GM12892 (cell line): ENCODE measurements at regions not wholly inside any gene's neighbourhood (a gene's known extent, or its start where the extent isn't known, plus 50 kb on each side); places are given as distances from the start of the nearest gene placed in this dataset.
"Not testable (repeated sequence)": the region's sequence is repeated elsewhere in the genome, so short reads cannot be mapped to it uniquely, and the experiment has no call there.

Source experiments
- DNase-seq: peaks from one replicate; pipeline ENCODE4 v3.0.0; 2011; ENCODE audit not compliant: insufficient read length
- FAIRE-seq: peaks from 2 replicates; lab custom pipeline; 2011; peaks lifted over from hg19 to GRCh38; lab: Jason Lieb, UNC
- POLR2A ChIP-seq: IDR thresholded peaks from 2 replicates; pipeline ENCODE4 v1.6.1; 2011; ENCODE audit warnings: low read depth, low read length, control low read depth
- POLR2AphosphoS5 ChIP-seq: IDR thresholded peaks from 2 replicates; pipeline ENCODE4 v1.6.1; 2011; ENCODE audit warnings: low read depth, low read length, control low read depth
- TAF1 ChIP-seq: IDR thresholded peaks from 2 replicates; pipeline ENCODE4 v1.6.1; 2011; ENCODE audit warnings: low read depth, mild to moderate bottlenecking, control low read depth, low read length, borderline replicate concordance

DNA sequence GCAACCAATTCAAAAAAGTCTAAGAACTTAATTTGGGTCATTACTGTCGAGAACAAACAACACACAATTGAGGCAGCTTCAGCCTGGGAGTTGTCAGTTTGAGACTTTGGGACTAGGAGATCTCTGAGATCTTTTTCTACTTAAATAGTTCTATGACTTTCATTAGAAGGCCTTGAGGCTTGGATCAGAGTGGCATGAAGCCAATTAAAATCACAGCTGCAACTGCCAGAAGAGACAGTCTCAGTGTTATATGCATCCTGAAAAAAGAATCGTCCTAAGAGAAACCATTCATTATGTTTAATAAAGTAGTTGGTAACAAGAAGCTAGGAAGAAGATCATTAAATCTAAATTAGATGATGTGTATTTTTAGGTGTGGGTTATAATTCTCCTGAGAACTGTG is 170.8 kb upstream of the RASSF8 start:
- no peak for FAIRE-seq

DNA sequence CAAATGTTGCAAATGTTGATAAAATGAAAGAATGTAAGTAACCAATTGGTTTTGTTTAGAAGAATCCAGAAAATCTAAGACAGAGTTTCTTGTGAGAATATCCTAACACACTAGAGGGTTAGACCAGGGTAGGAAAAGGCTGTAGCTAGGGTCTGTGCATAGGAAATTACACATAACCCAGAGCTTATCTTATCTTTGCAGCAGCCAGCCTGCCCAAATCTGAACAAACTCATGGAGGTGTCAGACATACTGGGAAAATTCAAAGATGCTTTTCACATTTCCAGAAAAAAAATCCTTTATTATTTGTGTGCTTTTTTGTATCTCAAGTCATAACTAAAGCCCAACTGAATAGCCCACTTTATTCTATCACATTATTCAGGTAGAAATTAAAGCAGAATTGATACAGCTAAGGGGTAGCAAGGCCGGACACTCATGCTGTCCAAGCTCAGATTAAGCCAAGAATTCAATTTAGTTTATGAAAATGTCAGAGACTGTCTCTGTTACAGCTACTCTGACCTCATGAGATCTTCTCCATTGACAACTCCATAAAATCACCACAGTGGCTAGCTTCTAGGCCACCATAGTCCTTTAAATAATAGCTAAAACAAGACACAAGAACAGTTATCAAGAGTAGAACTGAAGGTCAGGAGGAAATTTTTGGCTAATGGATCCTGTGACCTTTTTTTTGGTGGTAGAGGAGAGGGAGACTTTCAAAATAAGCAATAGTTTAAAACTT is 169.6 kb upstream of the RASSF8 start:
- DNase-seq: no peak
- no peak for TF ChIP-seq POLR2A
- no peak for TF ChIP-seq POLR2AphosphoS5
- no peak for TF ChIP-seq TAF1
- FAIRE-seq: no peak

More for the DNA sequence above, 170.8 kb upstream of the RASSF8 start:
- TF ChIP-seq POLR2AphosphoS5: no peak
- no peak for TF ChIP-seq TAF1
- TF ChIP-seq POLR2A: no peak
- DNase-seq: no peak

DNA sequence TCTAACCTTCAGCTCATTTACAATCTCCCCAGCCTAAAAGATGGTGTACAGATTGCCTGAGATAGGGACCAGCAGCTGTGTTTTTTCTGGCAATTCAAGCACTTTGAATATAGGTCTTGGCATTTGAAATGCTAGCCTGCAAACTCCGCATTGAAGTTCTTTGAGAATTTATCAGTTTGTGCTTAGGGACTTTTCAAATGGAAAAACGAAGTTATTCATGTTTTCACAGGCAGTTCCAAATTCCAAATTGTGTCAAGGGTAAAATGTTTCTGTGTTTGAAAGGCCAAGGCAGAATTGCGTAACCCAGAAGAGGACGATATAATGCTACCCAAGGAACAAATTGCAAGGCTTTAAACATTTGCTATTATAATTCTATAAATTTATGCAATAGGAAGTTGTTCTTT is 168.9 kb upstream of the RASSF8 start:
- TF ChIP-seq POLR2A (no peak), POLR2AphosphoS5 (no peak), TAF1 (no peak)
- no peak for FAIRE-seq
- DNase-seq: no peak

DNA sequence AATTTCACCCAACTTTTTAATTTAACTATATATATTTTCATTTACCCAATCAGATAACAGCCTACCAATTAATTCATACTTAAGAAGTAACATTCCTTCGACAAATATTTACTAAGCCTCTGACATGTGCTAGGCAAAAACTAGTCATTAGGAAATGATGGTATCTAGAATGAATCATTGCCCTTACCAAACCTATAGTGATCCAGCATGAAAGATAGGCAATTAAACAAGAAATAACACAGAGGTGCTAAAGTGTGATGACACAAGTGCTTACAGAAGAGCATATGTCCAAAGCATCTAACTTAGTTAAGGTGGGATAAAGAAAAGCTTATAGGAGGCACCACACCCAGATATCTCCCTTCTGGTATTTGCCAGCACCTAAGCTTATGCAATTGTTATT is 166.5 kb upstream of the RASSF8 start:
- no peak for TF ChIP-seq TAF1
- TF ChIP-seq POLR2AphosphoS5: no peak
- TF ChIP-seq POLR2A: no peak
- DNase-seq: no peak
- no peak for FAIRE-seq

DNA sequence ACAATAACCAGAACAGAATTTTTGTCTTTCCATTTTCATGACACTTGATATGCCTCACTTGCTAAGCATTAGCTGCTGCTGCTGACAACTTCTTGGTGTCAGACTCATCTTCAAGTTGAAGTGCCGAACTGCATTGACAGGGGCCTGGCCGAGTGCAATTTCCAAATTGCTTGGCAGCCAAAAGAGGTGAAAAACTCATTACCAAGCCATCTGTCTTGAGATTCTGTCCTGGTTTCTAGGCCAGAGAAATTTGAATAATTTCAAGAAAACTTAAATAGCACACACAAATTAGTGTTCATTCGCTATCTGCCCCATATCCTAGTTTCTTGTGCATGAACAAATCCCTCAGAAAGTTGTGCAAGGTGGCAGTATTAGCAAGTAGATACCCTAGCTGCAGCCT is 165.3 kb upstream of the RASSF8 start:
- TF ChIP-seq POLR2AphosphoS5: no peak
- no peak for TF ChIP-seq POLR2A
- TF ChIP-seq TAF1: no peak
- DNase-seq (no peak), FAIRE-seq (no peak)

DNA sequence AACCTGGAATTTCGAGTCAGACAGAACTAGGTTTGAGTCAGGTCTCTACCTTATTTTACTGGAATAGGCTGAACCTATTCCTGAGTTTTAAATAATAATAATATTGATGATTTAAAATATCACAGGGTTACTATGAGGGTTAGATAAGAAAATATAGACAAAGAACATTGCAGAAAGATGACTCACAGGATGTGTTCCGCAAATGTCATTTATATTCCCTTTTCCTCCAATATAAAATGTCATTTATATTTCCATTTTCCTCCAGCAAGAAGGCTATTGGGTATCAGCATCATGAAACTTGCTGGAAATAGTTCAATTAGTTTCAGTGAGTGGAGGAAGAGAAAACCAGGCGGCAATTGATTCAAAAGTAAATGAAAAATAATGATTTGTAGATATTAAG is 163.9 kb upstream of the RASSF8 start:
- no peak for DNase-seq
- TF ChIP-seq TAF1 (no peak), POLR2A (no peak), POLR2AphosphoS5 (no peak)

DNA sequence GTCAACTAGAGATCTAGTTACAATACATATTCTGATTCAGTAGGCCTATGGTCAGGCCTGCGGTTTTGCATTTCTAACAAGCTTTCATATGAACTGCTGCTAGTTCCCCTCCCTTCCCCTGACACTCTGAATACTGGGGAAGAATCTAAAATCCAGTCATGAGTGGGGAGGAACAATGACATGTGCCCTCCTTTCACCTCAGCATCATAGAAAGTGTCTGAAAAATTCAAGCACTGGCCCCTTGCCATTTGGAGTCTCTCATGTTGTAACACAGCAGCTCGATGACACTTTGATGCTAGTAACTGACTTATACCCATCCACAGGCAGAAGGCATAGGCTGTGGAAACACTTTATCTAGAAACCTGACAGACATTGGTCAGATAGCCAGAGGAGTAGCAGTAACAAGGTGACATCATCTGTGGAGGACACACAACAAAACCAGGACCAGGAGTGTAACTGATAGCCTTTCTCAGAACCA is 161.9 kb upstream of the RASSF8 start:
- FAIRE-seq (no peak), DNase-seq (no peak)
- TF ChIP-seq POLR2A (no peak), POLR2AphosphoS5 (no peak), TAF1 (no peak)

More for the DNA sequence above, 163.9 kb upstream of the RASSF8 start:
- FAIRE-seq: no peak

DNA sequence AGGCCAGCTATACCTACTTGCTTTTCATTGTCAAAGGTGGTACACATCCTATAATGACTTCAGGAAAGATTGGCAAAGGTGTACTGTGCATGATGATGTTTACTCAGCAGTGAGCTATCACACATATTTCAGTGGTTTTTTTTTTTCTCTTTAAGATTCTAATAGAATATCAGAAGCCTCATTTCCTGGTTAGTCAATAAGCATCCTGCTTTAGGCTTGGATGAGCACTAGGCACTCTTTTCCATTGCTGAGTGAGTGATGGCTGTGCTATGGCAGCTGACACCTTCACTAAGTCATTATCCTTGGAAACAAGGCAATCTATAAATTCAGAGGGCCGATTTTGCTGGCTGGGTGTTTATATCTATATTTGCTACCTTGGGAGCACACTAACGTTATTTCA is 161.1 kb upstream of the RASSF8 start:
- DNase-seq (no peak), FAIRE-seq (no peak)
- TF ChIP-seq POLR2A (no peak), TAF1 (no peak), POLR2AphosphoS5 (no peak)

DNA sequence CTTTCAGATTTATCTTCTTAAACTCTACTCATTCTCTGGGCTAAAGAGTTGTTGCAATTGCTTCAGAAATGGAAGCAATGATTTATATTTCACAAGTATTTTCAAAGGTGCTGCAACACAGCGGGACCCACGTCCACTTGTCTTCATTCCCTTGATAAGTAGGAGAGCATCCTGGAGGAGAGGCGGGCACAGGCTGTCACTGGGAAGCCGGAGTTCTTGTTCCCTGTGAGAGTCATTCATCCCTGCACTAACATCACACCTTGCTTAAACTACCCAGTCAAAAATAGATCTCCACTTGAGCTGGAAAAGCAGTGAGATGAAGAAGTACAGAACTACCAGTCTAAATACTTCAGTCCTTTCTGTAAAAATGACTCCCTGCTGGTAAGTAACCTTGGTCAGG is 160.5 kb upstream of the RASSF8 start:
- FAIRE-seq: no peak
- TF ChIP-seq POLR2A (no peak), POLR2AphosphoS5 (no peak), TAF1 (no peak)
- no peak for DNase-seq

DNA sequence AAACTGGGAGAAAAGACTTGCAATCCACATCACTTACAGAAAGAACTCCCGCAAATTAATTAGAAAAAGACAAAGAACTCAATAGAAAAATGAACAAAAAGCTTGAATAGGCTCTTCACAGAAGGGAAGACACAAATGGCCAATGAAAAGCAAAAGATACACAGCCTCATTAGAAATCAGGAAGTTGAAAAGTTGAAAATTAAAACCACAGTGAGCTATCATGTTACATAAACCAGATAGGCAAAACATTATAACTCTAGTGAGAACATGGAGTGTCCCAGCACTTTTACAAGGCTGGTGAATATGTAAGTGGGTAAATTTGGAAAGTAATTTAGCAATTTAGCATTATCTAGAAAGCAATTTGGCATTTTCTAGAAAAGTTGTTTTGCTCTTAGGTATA is 158.4 kb upstream of the RASSF8 start:
- no peak for DNase-seq
- FAIRE-seq: no peak
- TF ChIP-seq POLR2A: no peak
- no peak for TF ChIP-seq POLR2AphosphoS5
- no peak for TF ChIP-seq TAF1

DNA sequence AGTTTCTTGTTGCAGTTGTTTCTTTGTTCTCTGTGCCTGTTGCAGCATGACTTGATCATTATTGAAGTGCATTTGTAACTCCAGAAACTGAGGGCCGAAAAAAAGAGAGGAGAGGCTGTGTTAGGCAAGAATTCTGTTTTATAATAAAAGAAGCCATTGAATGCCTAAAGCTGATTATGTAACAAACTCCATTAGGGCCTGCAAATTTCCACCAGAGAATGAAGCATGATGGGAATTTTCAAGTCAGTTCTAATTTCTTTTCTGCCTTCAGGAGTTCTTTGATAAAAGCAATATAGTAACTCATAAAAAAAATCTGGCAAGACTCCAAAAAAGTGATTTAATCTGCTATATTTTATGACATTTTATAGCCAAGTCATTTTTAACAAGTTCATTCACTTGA is 156.7 kb upstream of the RASSF8 start:
- no peak for TF ChIP-seq POLR2AphosphoS5
- no peak for TF ChIP-seq TAF1
- no peak for TF ChIP-seq POLR2A
- FAIRE-seq (no peak), DNase-seq (no peak)

DNA sequence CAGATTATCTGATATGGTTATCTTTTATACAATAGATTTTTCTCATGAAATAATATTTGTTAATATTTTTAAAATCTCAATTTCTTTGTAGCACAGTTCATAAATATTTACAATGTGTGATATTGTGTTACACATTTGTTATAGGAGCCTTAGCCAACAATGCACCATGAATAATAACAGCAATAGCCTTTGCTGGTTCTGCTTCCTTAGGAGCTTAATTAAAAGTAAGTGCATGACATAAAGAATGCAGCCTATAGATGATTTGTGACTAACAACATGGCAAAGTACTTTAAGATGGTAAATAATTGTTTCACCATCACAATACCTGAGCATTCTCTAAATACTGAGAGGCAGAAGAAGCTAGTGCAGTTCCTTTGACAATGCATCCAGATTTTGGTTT is 156.3 kb upstream of the RASSF8 start:
- TF ChIP-seq POLR2A: no peak
- TF ChIP-seq TAF1: no peak
- TF ChIP-seq POLR2AphosphoS5: no peak
- no peak for DNase-seq
- no peak for FAIRE-seq

DNA sequence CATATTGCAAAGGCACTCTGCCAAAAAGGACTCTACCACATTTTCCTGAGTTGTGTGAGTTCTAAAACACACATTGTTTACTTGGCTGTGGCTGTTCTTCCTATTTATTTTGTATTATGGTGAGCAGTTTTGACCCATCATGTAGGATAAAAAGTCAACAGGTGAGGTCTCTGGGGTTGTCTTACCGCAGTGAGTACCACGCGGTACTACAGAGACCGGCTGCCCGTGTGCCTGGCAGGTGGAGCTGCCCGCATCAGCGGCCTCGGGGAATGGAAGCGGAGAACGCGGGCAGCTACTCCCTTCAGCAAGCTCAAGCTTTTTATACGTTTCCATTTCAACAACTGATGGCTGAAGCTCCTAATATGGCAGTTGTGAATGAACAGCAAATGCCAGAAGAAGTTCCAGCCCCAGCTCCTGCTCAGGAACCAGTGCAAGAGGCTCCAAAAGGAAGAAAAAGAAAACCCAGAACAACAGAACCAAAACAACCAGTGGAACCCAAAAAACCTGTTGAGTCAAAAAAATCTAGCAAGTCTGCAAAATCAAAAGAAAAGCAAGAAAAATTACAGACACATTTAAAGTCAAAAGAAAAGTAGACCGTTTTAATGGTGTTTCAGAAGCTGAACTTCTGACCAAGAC is 155.3 kb upstream of the RASSF8 start:
- FAIRE-seq, DNase-seq: not testable (repeated sequence)

DNA sequence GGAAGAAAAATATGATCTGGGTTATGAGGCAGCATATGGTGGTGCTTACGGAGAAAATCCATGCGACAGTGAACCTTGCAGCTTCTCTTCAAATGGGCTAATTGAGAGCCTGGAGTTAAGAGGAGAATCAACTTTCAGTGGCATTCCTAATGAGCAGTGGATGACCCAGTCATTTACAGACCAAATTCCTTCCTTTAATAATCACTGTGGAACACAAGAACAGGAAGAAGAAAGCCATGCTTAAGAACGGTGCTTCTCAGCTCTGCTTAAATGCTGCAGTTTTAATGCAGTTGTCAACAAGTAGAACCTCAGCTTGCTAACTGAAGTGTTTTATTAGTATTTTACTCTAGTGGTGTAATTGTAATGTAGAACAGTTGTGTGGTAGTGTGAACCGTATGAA is 154.2 kb upstream of the RASSF8 start:
- not testable (repeated sequence) for DNase-seq, FAIRE-seq
